ENCODE measurements at regions not wholly inside any gene's neighbourhood (a gene's known extent, or its start where the extent isn't known, plus 50 kb on each side); places are given as distances from the start of the nearest gene placed in this dataset.

- no peak overlapping the region for H3K4me3 ChIP-seq (ENCODE audit: extremely low read depth in 1 of 4, insufficient read depth in 2 of 4, low read depth in 3 of 4, low read length in 4 of 4)
- no peak overlapping the region for H4K5ac ChIP-seq (ENCODE audit: insufficient read length, low read depth, low read length)
- no peak overlapping the region for H2AFZ ChIP-seq (ENCODE audit: low read length)
- H3K4me1 ChIP-seq (replicated peaks in 1 of 4; ENCODE audit: control insufficient read depth in 3 of 4, insufficient read depth in 4 of 4, low read length in 3 of 4) = no peaks in the 10 kb centered on the region
- H3K9me3 ChIP-seq (ENCODE audit: insufficient read depth in 2 of 2, low read depth in 1 of 2, low read length in 1 of 2) = no peaks in the 10 kb centered on the region
- TF ChIP-seq CEBPB (IDR thresholded peaks at IDR 0.05; ENCODE audit: low read depth, low read length) (no peak), CTCF (IDR thresholded peaks at IDR 0.05; ENCODE audit: control extremely low read depth in 1 of 3, insufficient read depth in 1 of 3, low read depth in 1 of 3, low read length in 3 of 3) (no peak), SP1 (IDR thresholded peaks at IDR 0.05; ENCODE audit: low read depth, low read length) (no peak), SIRT6 (IDR thresholded peaks at IDR 0.05; ENCODE audit: low read length) (no peak), KDM5A (IDR thresholded peaks at IDR 0.05; ENCODE audit: low read length) (no peak), YY1 (IDR thresholded peaks at IDR 0.05; ENCODE audit: low read depth, low read length) (no peak), SP2 (IDR thresholded peaks at IDR 0.05; ENCODE audit: low read length) (no peak), GABPA (IDR thresholded peaks at IDR 0.05; ENCODE audit: borderline replicate concordance, insufficient read depth, low read length) (no peak), TAF7 (optimal IDR thresholded peaks at IDR 0.05; ENCODE audit: borderline replicate concordance, low read depth, low read length) (no peak), JUND (IDR thresholded peaks at IDR 0.05; ENCODE audit: low read length) (no peak), RBBP5 (IDR thresholded peaks at IDR 0.05; ENCODE audit: borderline replicate concordance, low read depth, low read length) (no peak), CBX8 (IDR thresholded peaks at IDR 0.05; ENCODE audit: borderline replicate concordance, low read depth, low read length) (no peak)
- no peak overlapping the region for H2BK5ac ChIP-seq (ENCODE audit: low read depth, low read length)
- no peak overlapping the region for H3K23ac ChIP-seq (ENCODE audit: insufficient read length)
- no peaks in the 10 kb centered on the region for H3K23me2 ChIP-seq (ENCODE audit: low read depth, low read length)
- H3K27ac ChIP-seq (ENCODE audit: low read depth, low read length) = no peak overlapping the region
- no peak overlapping the region for H3K9ac ChIP-seq (replicated peaks in 1 of 4; ENCODE audit: extremely low read depth in 1 of 4, low read depth in 3 of 4, low read length in 3 of 4)
- H3K4me2 ChIP-seq (ENCODE audit: insufficient read depth in 1 of 2, low read depth in 2 of 2, low read length in 2 of 2) = no peak overlapping the region
- FAIRE-seq (no peak), DNase-seq (ENCODE audit: low read depth in 1 of 2, low spot score in 2 of 2) (no peak)
- CTCF ChIA-PET (ENCODE audit: partially characterized antibody) = interaction anchor here (1.2 kb wide), 1 partner anchor 11 kb away, joined by 3 read pairs; no protein-coding TSS in a partner anchor
- H3K27me3 ChIP-seq (replicated peaks in 1 of 4; ENCODE audit: control insufficient read depth in 3 of 4, extremely low read depth in 1 of 4, insufficient read depth in 3 of 4, low read length in 3 of 4) = peaks cover 0 to 2% (median 0%) of the 10 kb centered on the region in 4 experiments; a peak in 2 of 7 replicates
- no peak overlapping the region for H3K4ac ChIP-seq (replicated peaks; ENCODE audit: insufficient read length, low read depth, low read length)
- no peaks in the 10 kb centered on the region for H4K20me1 ChIP-seq (replicated peaks in 1 of 2; ENCODE audit: control insufficient read depth in 1 of 2, insufficient read depth in 2 of 2, low read length in 2 of 2)
- WGBS, 2 experiments (ENCODE audit: extremely low coverage in 1 of 2, insufficient coverage in 1 of 2, insufficient read length in 1 of 2, insufficient replicate concordance in 2 of 2, low coverage in 1 of 2, low lambda C conversion rate in 2 of 2, missing lambda C conversion rate in 1 of 2) = 86% methylated on average over 4 of the region's 4 CpGs; no CpG with 5 or more reads in 1 of the 2 experiments
- H3K79me1 ChIP-seq (ENCODE audit: low read depth, low read length) = no peaks in the 10 kb centered on the region
- H2AK5ac ChIP-seq (ENCODE audit: low read depth, low read length) = no peak overlapping the region
- H3K14ac ChIP-seq (ENCODE audit: insufficient read length) = no peak overlapping the region
- H4K8ac ChIP-seq (ENCODE audit: extremely low read depth, insufficient read depth, low read length) = no peak overlapping the region; the same call in 1 of the 2 replicates
- POLR2A ChIA-PET (ENCODE audit: partially characterized antibody) = no interaction called here
- H3K36me3 ChIP-seq (ENCODE audit: control insufficient read depth in 2 of 4, insufficient read depth in 4 of 4, low read length in 3 of 4) = no peaks in the 10 kb centered on the region
- H4K91ac ChIP-seq (replicated peaks; ENCODE audit: insufficient read length, low read length) = no peak overlapping the region
- H3K56ac ChIP-seq (replicated peaks; ENCODE audit: insufficient read length, low read depth, low read length) = no peak overlapping the region
- no peak overlapping the region for H2BK12ac ChIP-seq (ENCODE audit: low read depth, low read length)
- no peaks in the 10 kb centered on the region for H3K79me2 ChIP-seq (ENCODE audit: control insufficient read depth in 1 of 2, insufficient read depth in 2 of 2, low read length in 2 of 2)
- H2BK15ac ChIP-seq (ENCODE audit: low read length) = no peak overlapping the region
- H2BK20ac ChIP-seq (ENCODE audit: low read length) = no peak overlapping the region
- H2BK120ac ChIP-seq (replicated peaks; ENCODE audit: low read depth, low read length) = no peak overlapping the region
- no peak overlapping the region for H3K18ac ChIP-seq (ENCODE audit: extremely low read depth, low read length)
Measured at GRCh38 chr5:6281818-6282217, 96.5 kb downstream of the MED10 start.

Data from H1 (cell line).